Endothelial cell of umbilical vein (primary cell): ENCODE measurements at regions not wholly inside any gene's neighbourhood (a gene's known extent, or its start where the extent isn't known, plus 50 kb on each side); places are given as distances from the start of the nearest gene placed in this dataset.

Experiments
- BruUV-seq: library from RNA; stranded (reverse); fragments of 400-500 nt; replicated peaks from 2 replicates; lab custom pipeline; 2021; lab: Mats Ljungman, UMichigan
- CTCF ChIA-PET: fragments of 300-600, 350-600 bp; sonication (Branson Sonifier 250); formaldehyde crosslinking; loops from one replicate; lab custom pipeline; 2021; ENCODE audit warnings: antibody characterized with exemption, inconsistent platforms; lab: Charles Lee
- POLR2A ChIA-PET: fragments of 300-600, 350-600 bp; sonication (Branson Sonifier 250); formaldehyde crosslinking; loops from one replicate; lab custom pipeline; 2021; ENCODE audit warnings: antibody characterized with exemption, inconsistent platforms; lab: Charles Lee
- DNase-seq: peaks from one replicate; pipeline ENCODE4 v3.0.0-alpha.2; 2011; ENCODE audit warnings: low read depth, low spot score
- FAIRE-seq: peaks from 2 replicates; lab custom pipeline; 2011; peaks lifted over from hg19 to GRCh38; lab: Jason Lieb, UNC
- H2AFZ ChIP-seq: 2 replicates; pipeline ENCODE4 v1.6.0; 2012; ENCODE audit warnings: low read depth, low read length, control low read depth, inconsistent platforms
- H3K27ac ChIP-seq: 2 replicates; pipeline ENCODE4 v1.5.1; 2011; ENCODE audit warnings: low read depth, mild to moderate bottlenecking, control low read depth, low read length, moderate library complexity; ENCODE audit not compliant: insufficient read depth
- H3K27me3 ChIP-seq, 2 experiments: 2 replicates each; pipeline versions ENCODE4 v1.6.0 to v1.6.1; 2011; ENCODE audit warnings: low read length in 2 of 2, mixed read lengths in 1 of 2; ENCODE audit not compliant: control insufficient read depth in 2 of 2, insufficient read depth in 2 of 2
- H3K36me3 ChIP-seq, 2 experiments: 2 replicates in 1 of 2; 3 replicates in 1 of 2; pipeline ENCODE4 v1.5.1; 2011; ENCODE audit warnings: low read length in 2 of 2, mild to moderate bottlenecking in 1 of 2, moderate library complexity in 1 of 2; ENCODE audit not compliant: control insufficient read depth in 2 of 2, insufficient read depth in 2 of 2; ENCODE audit errors: extremely low read depth in 1 of 2
- H3K4me1 ChIP-seq: 3 replicates; pipeline ENCODE4 v1.5.1; 2011; ENCODE audit warnings: mild to moderate bottlenecking, low read length; ENCODE audit not compliant: control insufficient read depth, insufficient read depth; ENCODE audit errors: extremely low read depth
- H3K4me2 ChIP-seq: 2 replicates; pipeline ENCODE4 v1.6.1; 2011; ENCODE audit warnings: low read length, control low read depth, mixed read lengths; ENCODE audit not compliant: insufficient read depth
- H3K4me3 ChIP-seq, 3 experiments: fragments of 200-600 bp in 1 of 3; sonication (generic), shearing (Covaris generic) in 1 of 3; replicated peaks in 1 of 3; 2 replicates each; pipeline ENCODE4 v1.5.1; 2011 to 2016; ENCODE audit warnings: control low read depth in 3 of 3, low read length in 3 of 3, mild to moderate bottlenecking in 2 of 3, inconsistent platforms in 1 of 3, low read depth in 1 of 3, moderate library complexity in 1 of 3; ENCODE audit not compliant: insufficient read depth in 1 of 3
- H3K79me2 ChIP-seq: 2 replicates; pipeline ENCODE4 v1.6.0; 2012; ENCODE audit warnings: low read length, inconsistent platforms; ENCODE audit not compliant: control insufficient read depth, insufficient read depth
- H3K9ac ChIP-seq: replicated peaks from 2 replicates; pipeline ENCODE3; 2011; ENCODE audit warnings: low read length, control low read depth; ENCODE audit not compliant: insufficient read depth; ENCODE audit errors: extremely low read depth
- H3K9me1 ChIP-seq: replicated peaks from 3 replicates; pipeline ENCODE4 v1.6.0; 2011; ENCODE audit warnings: mild to moderate bottlenecking, low read length; ENCODE audit not compliant: control insufficient read depth, insufficient read depth; ENCODE audit errors: extremely low read depth
- H3K9me3 ChIP-seq: replicated peaks from 2 replicates; pipeline ENCODE4 v1.5.1; 2012; ENCODE audit warnings: low read length, inconsistent platforms; ENCODE audit not compliant: control insufficient read depth, insufficient read depth
- H4K20me1 ChIP-seq: replicated peaks from 2 replicates; pipeline ENCODE3; 2011; ENCODE audit warnings: mild to moderate bottlenecking, low read length; ENCODE audit not compliant: control insufficient read depth, insufficient read depth; ENCODE audit errors: extremely low read depth
- EZH2 ChIP-seq: IDR thresholded peaks from 2 replicates; pipeline ENCODE4 v1.6.1; 2012; ENCODE audit warnings: borderline replicate concordance, low read depth, mild to moderate bottlenecking, moderate library complexity, low read length, inconsistent platforms; ENCODE audit not compliant: severe bottlenecking
- FOS ChIP-seq: IDR thresholded peaks from 2 replicates; pipeline ENCODE4 v1.6.1; 2011; ENCODE audit warnings: mild to moderate bottlenecking, low read length, moderate library complexity, borderline replicate concordance; ENCODE audit not compliant: insufficient read depth
- GATA2 ChIP-seq: IDR thresholded peaks from 2 replicates; pipeline ENCODE4 v1.7.0; 2011; ENCODE audit warnings: low read depth, mild to moderate bottlenecking, moderate library complexity, mixed read lengths, low read length; ENCODE audit not compliant: insufficient read length, insufficient read depth
- JUN ChIP-seq: IDR thresholded peaks from 2 replicates; pipeline ENCODE4 v1.6.1; 2011; ENCODE audit warnings: borderline replicate concordance, low read depth; ENCODE audit not compliant: insufficient read length, insufficient read depth
- MYC ChIP-seq: IDR thresholded peaks from one replicate; pipeline ENCODE4 v1.6.1; 2011; ENCODE audit warnings: mild to moderate bottlenecking, low read depth, low read length
- POLR2A ChIP-seq: IDR thresholded peaks from 2 replicates; pipeline ENCODE4 v1.6.1; 2012; ENCODE audit warnings: low read depth, mild to moderate bottlenecking, control low read depth, low read length
- POLR2AphosphoS5 ChIP-seq: IDR thresholded peaks from 2 replicates; pipeline ENCODE4 v1.6.1; 2012; ENCODE audit warnings: low read depth, mild to moderate bottlenecking, control low read depth, low read length, moderate library complexity; ENCODE audit not compliant: insufficient read depth
- dilution Hi-C: fragments of 300-500 bp; cut with MboI; formaldehyde crosslinking; loops from one replicate; pipeline ENCODE4 v1.15.0; 2019; ENCODE audit warnings: low sequenced_read_pairs; ENCODE audit not compliant: extremely low pct_ligation_motif_present
- intact Hi-C: fragments of 100-400 bp; cut with micrococcal nuclease; formaldehyde crosslinking; loops from one replicate; pipeline ENCODE4 v1.10.0; 2022
- TF ChIP-seq, protein P1 (sequence below), 2 donors: IDR thresholded peaks; 1 replicate in 1 of 2; 2 replicates in 1 of 2; pipeline ENCODE4 v1.5.1; 2011; ENCODE audit warnings: low read length in 2 of 2, mild to moderate bottlenecking in 2 of 2, moderate library complexity in 2 of 2, control low read depth in 1 of 2, inconsistent platforms in 1 of 2, low read depth in 1 of 2; ENCODE audit not compliant: insufficient read depth in 1 of 2; ENCODE audit errors: extremely low read depth in 1 of 2
- TF ChIP-seq, protein P2 (sequence below): IDR thresholded peaks from 2 replicates; pipeline ENCODE4 v1.6.1; 2011; ENCODE audit not compliant: insufficient read depth, insufficient read length

DNA sequence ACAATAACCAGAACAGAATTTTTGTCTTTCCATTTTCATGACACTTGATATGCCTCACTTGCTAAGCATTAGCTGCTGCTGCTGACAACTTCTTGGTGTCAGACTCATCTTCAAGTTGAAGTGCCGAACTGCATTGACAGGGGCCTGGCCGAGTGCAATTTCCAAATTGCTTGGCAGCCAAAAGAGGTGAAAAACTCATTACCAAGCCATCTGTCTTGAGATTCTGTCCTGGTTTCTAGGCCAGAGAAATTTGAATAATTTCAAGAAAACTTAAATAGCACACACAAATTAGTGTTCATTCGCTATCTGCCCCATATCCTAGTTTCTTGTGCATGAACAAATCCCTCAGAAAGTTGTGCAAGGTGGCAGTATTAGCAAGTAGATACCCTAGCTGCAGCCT, 165.3 kb upstream of the RASSF8 start:
- TF ChIP-seq GATA2 (no peak), MYC (no peak), EZH2 (no peak), FOS (no peak), POLR2A (no peak), POLR2AphosphoS5 (no peak), JUN (no peak)
- TF ChIP-seq, protein P1, sequence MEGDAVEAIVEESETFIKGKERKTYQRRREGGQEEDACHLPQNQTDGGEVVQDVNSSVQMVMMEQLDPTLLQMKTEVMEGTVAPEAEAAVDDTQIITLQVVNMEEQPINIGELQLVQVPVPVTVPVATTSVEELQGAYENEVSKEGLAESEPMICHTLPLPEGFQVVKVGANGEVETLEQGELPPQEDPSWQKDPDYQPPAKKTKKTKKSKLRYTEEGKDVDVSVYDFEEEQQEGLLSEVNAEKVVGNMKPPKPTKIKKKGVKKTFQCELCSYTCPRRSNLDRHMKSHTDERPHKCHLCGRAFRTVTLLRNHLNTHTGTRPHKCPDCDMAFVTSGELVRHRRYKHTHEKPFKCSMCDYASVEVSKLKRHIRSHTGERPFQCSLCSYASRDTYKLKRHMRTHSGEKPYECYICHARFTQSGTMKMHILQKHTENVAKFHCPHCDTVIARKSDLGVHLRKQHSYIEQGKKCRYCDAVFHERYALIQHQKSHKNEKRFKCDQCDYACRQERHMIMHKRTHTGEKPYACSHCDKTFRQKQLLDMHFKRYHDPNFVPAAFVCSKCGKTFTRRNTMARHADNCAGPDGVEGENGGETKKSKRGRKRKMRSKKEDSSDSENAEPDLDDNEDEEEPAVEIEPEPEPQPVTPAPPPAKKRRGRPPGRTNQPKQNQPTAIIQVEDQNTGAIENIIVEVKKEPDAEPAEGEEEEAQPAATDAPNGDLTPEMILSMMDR (IDR thresholded peaks at IDR 0.05; ENCODE audit: extremely low read depth in 1 of 2, insufficient read depth in 1 of 2, low read depth in 1 of 2, low read length in 2 of 2), result no peak
- TF ChIP-seq, protein P2, sequence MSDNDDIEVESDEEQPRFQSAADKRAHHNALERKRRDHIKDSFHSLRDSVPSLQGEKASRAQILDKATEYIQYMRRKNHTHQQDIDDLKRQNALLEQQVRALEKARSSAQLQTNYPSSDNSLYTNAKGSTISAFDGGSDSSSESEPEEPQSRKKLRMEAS, result no peak
- ChIA-PET CTCF (no interaction called here), POLR2A (no interaction called here)
- intact Hi-C loops (no loop called here), dilution Hi-C loops (no loop called here)
- H3K9me1 ChIP-seq, result no peaks in the 10 kb centered on the region
- H3K79me2 ChIP-seq, result no peaks in the 10 kb centered on the region
- no TSS peak for BruUV-seq
- no peak overlapping the region for H3K4me3 ChIP-seq
- H4K20me1 ChIP-seq, result no peaks in the 10 kb centered on the region
- H3K36me3 ChIP-seq, result no peaks in the 10 kb centered on the region
- no peak overlapping the region for H3K9ac ChIP-seq
- H3K27me3 ChIP-seq, result no peaks in the 10 kb centered on the region
- H3K27ac ChIP-seq, result no peak overlapping the region
- H3K9me3 ChIP-seq, result no peaks in the 10 kb centered on the region
- no peak overlapping the region for H2AFZ ChIP-seq
- FAIRE-seq (no peak), DNase-seq (no peak)
- H3K4me2 ChIP-seq, result no peak overlapping the region
- H3K4me1 ChIP-seq, result peaks cover 38% of the 10 kb centered on the region
